Jurkat, Clone E6-1 (cell line): ENCODE measurements at regions not wholly inside any gene's neighbourhood (a gene's known extent, or its start where the extent isn't known, plus 50 kb on each side); places are given as distances from the start of the nearest gene placed in this dataset.

ENCODE experiments used
- DNase-seq: peaks from one replicate; pipeline ENCODE4 v3.0.0-alpha.2; 2011; ENCODE audit warnings: low read depth, low spot score
- H3K4me3 ChIP-seq: 2 replicates; pipeline ENCODE4 v1.5.1; 2011; ENCODE audit warnings: mild to moderate bottlenecking, low read length, control low read depth, moderate library complexity

DNA sequence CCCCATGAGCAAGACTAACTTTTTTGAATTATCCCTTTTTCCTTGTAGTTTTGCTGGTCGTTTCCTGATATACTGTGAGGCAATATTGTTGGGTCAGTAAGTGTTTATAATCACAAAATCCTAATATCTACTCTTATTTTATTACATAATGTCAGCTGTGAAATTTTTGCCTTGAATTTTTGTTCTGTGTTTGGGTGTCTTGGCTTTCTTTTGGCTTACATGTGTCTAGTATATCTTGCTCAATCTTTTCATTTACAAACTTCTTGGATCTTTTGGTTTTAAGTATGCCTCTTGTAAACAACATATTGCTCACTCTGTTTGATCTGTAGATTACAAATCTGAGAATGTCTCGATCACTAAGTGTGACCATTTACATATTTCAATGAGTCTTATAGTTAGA lies 330.3 kb upstream of the ARGLU1 start:
- DNase-seq = no peak
- H3K4me3 ChIP-seq = no peak overlapping the region

DNA sequence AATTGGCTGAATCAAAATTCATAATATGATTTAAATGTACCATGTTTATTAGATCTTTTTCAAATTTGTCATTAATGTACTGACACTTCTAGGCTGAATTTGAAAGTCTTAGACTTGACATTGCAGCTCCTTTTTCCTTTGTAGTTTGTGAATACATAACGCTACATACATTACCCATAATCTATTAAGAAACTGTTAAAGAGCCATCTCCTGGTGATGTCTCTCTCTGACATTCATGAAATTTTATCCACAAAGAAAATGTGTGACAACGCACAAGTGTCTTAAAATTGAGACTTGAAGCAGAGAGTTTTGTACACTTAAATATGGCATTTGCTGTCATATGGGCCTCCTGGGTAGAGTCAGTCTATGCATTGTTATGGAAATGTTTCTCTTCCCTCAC lies 320.2 kb upstream of the ARGLU1 start:
- DNase-seq = no peak

DNA sequence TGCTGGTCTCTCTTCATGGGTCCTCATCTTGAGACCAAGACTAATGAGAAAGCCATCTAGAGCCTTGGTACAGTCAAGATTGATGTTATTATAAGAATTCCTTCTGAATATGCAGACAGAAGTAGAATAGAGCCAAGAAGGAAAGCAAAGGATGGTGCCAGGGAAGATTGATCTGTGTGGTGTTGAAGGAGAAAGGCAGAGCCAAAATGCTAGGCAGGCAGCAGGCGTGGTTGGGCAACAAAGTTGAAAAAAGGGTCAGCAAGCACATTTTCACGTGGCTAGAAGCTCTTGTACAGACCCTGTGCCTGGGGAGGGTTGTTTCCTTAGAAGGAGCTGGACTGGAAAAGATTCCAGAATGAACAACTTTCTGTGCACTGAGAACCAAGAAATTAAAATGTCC lies 319.7 kb upstream of the ARGLU1 start:
- DNase-seq = no peak
- no peak overlapping the region for H3K4me3 ChIP-seq

More for the DNA sequence above, 320.2 kb upstream of the ARGLU1 start:
- no peak overlapping the region for H3K4me3 ChIP-seq

DNA sequence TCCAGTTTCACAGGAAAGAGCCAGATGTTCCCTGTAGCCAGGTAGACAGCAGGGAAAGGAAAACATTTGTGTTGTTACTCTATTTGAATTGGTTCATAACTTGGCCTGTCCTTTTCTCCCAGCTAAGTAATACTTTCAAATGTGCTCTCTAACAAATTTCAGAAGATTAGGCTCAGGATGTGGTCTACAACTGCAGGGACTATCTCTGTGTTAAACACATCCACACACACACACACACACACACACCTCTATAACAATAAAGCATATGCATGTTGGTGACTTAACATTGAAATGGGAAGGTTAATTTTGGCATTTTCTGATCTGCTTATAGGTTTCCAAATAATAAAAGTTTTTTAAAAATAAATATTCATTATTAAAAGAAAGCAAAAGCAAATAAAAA lies 316.0 kb upstream of the ARGLU1 start:
- DNase-seq = peak; percentile 1
- H3K4me3 ChIP-seq = no peak overlapping the region

DNA sequence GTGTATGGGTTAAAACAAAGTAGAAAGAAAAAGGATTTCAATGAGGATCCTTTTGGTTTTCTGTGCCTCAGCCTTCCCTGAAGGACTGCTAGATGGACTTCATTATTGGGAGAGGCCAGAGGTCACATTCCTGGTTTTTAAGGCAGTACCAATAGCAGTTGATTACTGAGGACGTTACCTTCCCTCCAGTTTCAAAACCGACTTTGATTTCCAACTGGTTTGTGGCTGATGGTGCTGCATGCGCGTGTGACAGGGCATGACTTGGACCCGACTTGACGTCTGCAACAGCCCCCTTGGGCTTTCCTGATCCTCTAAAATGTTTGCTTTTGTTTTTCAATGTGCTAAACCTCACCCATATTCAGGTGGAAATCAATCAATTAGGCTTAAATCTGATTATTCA lies 314.3 kb upstream of the ARGLU1 start:
- H3K4me3 ChIP-seq = no peak overlapping the region
- no peak for DNase-seq

DNA sequence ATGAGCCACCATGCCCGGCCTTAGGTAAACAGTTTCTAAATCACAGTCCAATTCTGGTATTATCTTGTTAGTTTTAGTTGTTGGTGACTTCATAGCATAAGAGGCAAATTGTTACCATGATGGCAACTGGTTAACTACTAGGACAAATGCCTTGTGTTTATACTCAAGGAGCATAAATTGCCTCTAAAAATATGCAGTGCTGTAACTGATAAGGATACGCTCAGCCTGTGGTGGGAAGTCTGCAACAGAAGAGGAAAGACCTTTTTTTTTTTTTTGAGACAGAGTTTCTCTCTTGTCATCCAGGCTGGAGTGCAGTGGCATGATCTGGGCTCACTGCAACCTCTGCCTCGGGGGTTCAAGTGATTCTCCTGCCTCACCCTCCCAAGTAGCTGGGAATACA lies 311.9 kb upstream of the ARGLU1 start:
- no peak overlapping the region for H3K4me3 ChIP-seq
- DNase-seq = no peak

DNA sequence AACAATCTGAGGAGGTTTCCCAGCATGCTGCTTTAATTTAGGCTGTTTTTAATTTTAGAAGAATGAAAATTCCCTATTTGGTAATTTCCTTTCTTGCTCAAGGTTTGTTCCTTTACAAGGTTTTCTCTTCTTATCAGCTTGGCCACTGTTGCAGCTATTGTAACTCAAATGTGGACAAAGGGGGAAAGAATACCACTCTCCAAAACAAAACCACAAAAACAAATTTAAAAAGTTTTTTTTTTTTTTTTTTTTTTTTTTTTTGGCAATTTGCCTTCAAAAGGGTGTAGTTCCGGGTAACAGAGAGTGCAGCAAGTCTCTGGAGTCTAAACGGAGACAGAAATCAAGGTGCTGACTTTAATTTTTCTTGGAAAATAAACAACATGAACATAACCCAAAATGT lies 306.4 kb upstream of the ARGLU1 start:
- no peak overlapping the region for H3K4me3 ChIP-seq
- no peak for DNase-seq

DNA sequence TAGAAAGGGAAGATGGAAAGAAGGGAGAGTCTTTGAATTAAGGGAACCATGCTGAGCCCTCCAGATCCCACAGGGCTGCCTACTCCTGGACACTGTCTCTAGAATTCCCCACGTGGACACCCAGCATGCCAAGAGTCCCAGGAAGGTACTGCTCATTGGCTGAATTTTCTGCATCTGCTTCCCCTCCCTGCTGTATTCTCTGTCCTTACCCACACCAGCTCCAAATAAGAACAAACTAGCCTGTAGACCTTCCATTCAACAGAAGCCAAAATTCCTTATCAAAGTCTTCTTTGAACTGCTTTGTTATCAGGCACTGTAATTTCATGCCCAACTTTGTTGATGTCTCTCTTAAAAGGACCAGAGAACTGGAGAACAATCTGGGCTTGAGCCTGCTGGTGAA lies 305.9 kb upstream of the ARGLU1 start:
- H3K4me3 ChIP-seq = no peak overlapping the region
- DNase-seq = no peak

DNA sequence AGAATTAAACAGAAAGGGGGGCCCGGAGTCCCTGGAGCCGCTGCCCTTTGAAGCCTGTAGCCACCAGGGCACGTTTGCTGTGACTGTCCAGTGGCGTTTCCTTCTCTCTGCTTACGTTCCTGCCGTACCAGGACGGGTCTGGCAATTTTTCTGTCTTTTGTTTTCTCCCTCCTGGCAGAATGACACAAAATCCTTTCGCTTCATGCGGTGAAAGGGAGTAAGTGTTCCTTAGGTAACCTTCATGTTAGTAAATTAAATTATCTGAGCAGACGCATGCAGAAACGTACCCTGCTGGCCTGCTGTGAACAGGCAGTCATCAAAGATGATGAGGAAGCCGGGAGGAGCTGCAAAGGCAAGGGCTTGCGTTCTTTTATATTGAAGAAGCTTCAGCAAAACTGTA lies 299.3 kb upstream of the ARGLU1 start:
- no peak for DNase-seq
- no peak overlapping the region for H3K4me3 ChIP-seq

DNA sequence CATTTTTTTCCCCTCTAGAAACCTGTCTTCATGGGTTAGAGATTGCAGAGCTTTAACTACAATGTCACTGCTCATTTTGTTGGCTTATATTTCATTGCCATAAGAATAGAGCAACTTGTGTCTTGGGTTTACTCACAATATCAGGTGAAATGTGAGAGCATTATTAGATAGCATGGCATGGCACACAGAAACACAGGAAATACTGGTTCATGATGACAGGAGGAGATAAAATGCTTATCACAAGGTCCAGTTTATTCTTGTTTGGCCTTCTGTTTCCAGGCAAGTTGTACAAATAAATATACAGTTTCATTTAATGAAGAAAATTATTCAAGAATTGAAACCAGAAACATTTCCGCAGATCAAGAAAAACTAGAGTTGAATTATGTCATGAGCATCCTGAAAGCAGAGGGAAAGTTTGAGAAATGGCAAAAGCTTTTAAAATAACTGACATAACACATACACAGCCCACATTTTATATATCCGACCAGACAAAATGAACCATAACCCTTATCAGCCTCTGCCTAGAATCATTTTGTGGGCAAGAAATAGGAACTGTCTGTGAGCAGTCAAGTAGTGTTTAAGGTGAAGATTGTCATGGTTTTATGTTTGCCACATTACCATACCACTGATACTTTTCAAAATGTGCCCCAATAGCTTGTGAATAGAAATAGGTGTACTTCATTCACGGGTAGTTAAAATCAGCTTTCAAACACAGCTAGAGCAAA lies 297.9 kb upstream of the ARGLU1 start:
- DNase-seq = no peak
- H3K4me3 ChIP-seq = no peak overlapping the region

DNA sequence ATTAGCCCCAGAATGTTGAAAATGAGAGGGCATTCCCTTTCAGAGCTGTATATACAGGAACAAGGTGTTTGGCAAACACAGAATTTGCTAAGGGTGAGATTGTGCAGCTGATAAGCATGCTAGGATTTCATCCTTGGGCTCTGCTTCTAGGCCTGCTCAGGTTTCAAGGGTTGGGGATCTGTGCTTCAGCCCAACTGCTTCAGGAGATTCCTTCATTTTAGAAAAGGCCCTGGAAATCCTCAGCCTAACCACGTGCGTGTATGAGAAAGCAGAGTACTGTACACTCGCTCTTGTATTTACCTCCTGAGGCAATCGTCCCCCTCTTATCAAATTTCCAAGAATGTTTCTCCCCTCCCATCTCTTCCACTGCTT lies 291.6 kb upstream of the ARGLU1 start:
- H3K4me3 ChIP-seq = no peak overlapping the region
- DNase-seq = no peak

DNA sequence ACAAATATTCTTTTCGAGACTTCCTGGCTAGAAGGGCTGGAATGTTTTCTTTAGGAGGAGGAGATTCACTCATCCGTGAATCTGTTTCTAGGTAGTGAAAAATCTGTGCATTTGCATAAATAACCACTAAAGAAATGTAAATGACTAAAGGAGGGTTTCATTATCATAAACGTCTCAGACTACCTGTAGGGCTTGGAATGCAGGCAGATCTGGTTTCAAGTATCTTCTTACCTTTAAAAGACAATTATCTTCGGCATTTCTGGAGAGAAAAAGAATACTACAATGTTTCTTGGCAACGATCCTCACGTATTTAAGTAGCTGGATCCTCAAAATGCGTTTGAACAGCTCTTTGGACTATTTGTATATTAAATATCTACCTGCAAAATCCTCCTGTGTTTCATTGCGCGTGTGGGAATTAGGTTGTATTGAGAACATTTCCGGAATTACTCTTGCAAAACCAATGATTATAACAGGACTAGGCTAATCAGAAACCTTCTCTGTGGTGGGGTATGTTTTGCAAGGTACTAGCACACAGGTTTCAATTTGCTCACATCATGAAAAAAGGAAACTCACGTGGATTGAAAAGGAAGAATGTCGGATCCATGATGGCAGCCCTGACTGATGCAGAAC lies 291.1 kb upstream of the ARGLU1 start:
- no peak overlapping the region for H3K4me3 ChIP-seq
- DNase-seq = no peak

DNA sequence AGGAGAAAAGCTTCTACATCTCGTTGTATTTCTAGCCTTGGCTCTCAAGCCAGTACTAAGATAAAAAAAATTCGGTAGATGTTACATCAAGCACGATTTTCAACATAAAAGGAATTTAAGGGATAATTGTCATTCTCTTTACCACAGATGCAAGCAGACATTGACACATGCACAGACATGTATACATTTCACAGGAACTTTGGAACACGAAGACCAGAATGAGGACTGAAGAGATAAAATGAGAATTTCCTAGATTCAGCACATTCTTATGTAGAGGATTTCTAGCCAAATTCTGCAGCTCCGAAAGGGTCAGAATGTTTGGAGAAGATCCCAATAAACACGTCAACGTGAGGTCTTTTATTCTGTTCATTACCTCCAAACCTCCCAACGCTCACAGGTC lies 284.5 kb upstream of the ARGLU1 start:
- no peak overlapping the region for H3K4me3 ChIP-seq
- no peak for DNase-seq

DNA sequence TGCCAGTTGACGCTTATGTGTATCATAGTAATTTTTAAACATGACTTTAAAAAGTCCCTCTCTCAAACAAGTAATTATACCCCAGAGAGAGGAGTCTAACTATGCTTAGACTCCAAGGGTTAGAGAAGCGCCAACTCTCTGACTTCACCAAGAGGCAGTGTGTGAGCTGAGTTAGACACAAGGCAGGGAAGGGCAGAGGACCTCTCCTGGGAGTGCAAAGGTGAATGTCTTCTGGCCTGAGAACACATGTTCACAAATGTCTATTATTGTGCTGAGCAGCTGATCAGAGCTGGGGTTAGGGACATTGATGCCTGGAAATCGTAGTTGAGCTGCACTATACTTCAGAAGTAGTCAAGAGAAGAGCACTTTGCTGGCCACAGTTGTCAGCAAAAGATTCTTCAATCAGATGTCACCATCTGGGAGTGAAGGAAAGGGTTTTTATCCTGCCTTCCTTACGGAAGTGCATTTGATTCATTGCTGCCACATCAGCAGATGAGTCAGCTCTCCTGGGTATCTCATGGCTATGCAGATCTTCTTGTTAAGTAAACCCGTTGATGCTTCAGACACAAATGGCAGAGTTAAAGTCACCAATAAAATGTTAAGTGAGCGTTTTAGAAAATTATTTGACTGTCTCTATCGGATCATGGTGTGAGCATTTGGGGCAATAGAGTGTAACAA lies 283.2 kb upstream of the ARGLU1 start:
- no peak for DNase-seq
- no peak overlapping the region for H3K4me3 ChIP-seq

DNA sequence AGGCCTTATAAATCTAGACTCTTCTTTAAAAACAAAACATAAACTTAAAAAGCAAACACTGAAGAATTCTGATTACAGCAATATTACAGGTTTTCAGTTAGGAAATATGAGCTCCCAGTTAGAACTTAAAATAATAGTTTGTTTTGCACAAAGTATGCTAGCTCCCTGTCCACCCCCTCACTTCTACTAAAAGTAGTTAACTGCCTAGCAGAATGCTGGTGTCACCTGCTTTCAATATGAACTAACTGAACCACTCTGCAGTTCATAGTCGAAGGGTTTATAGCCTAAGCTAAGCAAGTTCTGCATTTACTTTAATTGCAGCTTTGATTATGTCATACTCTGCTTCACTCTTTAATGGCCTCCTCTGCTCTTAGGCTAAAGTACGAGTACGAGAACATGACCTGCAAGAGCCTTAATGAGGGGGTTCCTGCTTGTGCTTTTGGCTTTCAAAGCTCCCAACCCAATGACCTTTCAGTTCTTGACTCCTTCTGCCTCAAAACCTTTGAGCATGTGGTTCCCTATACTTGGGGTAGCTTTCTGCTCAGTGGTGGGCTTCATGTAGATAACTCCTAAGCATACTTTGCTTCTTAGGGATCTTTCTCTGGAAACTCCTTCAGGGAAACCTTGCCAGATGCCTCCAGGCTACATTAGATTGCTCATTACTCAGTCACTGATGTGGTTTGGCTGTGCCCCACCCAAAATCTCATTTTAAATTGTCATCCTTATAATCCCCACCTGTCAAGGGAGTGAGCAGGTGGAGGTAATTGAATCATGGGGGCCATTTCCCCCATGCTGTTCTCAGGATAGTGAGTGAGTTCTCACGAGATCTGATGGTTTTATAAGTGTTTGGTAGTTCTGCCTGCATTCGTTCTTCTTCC lies 278.9 kb upstream of the ARGLU1 start:
- no peak for DNase-seq
- no peak overlapping the region for H3K4me3 ChIP-seq

DNA sequence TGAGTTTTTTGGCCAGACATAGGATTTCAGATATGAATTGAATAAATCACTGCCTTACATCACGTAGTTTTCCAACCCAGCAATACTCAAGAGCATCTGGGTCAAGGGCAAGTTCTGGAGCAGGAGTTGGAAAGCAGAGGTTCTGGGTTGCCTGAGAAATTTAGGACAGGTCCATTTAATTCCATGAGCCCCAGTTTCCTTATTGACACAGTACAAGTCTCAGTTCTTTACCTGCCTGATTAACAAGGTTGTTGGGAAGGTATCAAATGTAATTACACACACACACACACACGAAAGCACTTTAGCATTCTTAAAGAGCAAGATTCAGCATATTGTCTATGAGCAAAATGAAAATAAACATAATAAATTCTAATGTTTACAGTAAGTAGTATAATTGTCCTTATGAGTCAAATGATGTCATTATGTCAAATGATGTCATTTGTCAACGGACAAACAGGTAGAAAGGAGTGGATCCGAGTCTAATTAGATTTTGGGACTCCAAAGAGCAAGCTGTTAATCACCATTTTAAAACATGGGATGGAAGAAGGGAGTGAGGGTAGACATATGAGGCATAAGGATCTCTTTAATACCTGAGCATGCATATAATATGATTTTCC lies 268.4 kb upstream of the ARGLU1 start:
- no peak for DNase-seq
- H3K4me3 ChIP-seq = no peak overlapping the region

DNA sequence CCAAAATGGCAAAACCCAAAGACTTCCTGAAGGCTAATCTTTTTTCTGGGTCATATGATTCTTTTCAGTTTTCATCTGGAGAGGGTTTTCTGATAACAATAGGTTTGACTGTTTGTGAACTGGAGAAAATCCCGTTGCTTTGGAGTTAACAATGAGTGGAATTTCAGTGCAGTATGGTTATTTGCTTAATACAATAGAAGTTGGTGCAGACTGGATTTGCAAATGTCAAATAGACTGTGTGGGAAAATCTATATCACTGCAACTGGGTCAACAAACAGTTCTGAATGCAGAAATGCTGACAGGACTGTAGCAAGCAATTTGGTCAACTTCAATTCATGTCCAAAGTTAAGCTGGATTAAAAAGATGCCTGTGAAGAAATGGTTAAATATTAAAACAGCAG lies 267.5 kb upstream of the ARGLU1 start:
- no peak overlapping the region for H3K4me3 ChIP-seq
- no peak for DNase-seq

DNA sequence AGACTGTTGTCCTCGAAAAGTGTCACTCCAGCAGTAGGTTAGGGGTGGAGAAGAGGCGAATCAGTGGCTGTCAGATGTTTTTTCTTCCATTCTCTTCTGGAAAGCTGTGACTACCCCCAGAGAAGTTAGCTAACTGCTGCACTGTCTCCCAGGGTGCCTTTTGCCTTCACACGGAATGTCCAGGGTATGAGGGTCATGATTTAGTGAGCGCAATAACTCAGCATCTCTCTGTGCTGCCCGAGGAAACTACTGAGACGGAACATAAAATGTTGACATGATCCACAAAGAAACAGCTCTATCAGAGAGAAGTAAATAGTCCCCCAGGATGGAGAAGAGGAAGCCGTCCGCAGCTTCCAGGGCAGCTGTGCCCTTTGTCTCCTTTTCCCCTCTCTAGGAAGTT lies 254.0 kb upstream of the ARGLU1 start:
- DNase-seq = no peak
- H3K4me3 ChIP-seq = no peak overlapping the region

DNA sequence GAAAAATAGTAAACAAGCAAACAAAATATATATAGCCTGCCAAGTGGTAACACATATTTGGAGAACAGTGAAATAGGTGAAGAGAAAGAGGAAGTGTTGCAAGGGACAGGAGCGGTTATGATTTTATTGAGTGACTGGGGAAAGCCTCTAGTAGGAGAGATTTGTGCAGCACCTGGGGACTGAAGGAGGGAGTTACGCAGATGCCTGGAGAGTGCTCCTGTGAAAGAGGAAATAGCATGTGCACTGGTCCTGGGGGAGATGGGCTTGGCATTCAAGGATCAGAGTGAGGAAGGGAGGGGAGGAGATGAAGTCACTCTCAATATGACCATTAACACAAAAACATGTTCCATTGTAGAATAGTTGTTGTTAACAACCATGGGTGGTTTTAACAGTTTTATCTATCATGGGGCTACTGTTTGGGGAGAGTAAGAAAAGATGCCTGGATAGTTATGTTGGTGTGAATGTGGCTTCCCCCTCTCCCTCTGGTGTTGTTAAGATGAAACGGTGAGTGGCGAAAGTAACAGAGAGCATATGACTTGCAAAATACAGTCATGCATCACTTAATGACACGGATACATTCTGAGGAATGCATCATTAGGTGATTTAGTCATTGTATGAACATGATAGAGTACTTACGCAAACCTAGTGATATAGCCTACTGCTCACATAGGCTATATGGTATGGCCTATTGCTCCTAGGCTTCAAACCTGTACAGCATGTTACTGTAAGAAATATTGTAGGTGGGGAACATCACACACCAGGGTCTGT lies 251.7 kb upstream of the ARGLU1 start:
- no peak overlapping the region for H3K4me3 ChIP-seq
- no peak for DNase-seq
